Activated CD4-positive, alpha-beta T cell treated with anti-CD3 and anti-CD28 coated beads for 4 hours (primary cell): ENCODE measurements at regions not wholly inside any gene's neighbourhood (a gene's known extent, or its start where the extent isn't known, plus 50 kb on each side); places are given as distances from the start of the nearest gene placed in this dataset.

Experiments
- DNase-seq, 2 donors: peaks; one replicate each; pipeline ENCODE4 v3.0.0-alpha.2; 2020

- no peak for DNase-seq
These were observed 124.7 kb upstream of the WNT4 start for GRCh38 chr1:22267413-22268175.

GRCh38 chr1:22268327-22268726 lies 125.4 kb upstream of the WNT4 start:
- DNase-seq: no peak

GRCh38 chr1:22271847-22272801 lies 129.2 kb upstream of the WNT4 start:
- DNase-seq: no peak

GRCh38 chr1:22273686-22274681 lies 131.1 kb upstream of the WNT4 start:
- no peak for DNase-seq

GRCh38 chr1:22275167-22275566 lies 132.3 kb upstream of the WNT4 start:
- no peak for DNase-seq

- DNase-seq: peak; percentile 11 to 14
These were observed 132.9 kb upstream of the WNT4 start for GRCh38 chr1:22275626-22276395.

- DNase-seq: no peak
These were observed 133.5 kb upstream of the WNT4 start for GRCh38 chr1:22276396-22276748.

GRCh38 chr1:22277662-22278061 lies 134.8 kb upstream of the WNT4 start:
- DNase-seq: no peak

- DNase-seq: no peak
These were observed 136.8 kb upstream of the WNT4 start for GRCh38 chr1:22279735-22280134.

GRCh38 chr1:22280526-22280925 lies 137.6 kb upstream of the WNT4 start:
- no peak for DNase-seq

GRCh38 chr1:22281521-22282363 lies 138.8 kb upstream of the WNT4 start:
- no peak for DNase-seq

GRCh38 chr1:22282364-22282995 lies 139.6 kb upstream of the WNT4 start:
- no peak for DNase-seq

- DNase-seq: no peak
These were observed 140.7 kb upstream of the WNT4 start for GRCh38 chr1:22283596-22283995.

- no peak for DNase-seq
These were observed 141.3 kb upstream of the WNT4 start for GRCh38 chr1:22284236-22284635.

GRCh38 chr1:22284906-22285548 lies 142.1 kb upstream of the WNT4 start:
- DNase-seq: no peak

GRCh38 chr1:22285549-22286396 lies 142.9 kb upstream of the WNT4 start:
- no peak for DNase-seq

GRCh38 chr1:22286491-22286890 lies 143.6 kb upstream of the WNT4 start:
- DNase-seq: no peak

GRCh38 chr1:22287273-22287672 lies 144.4 kb upstream of the WNT4 start:
- DNase-seq: no peak

- no peak for DNase-seq
These were observed 145.1 kb upstream of the WNT4 start for GRCh38 chr1:22287946-22288520.
